Epithelial cell of proximal tubule (primary cell): ENCODE measurements at regions not wholly inside any gene's neighbourhood (a gene's known extent, or its start where the extent isn't known, plus 50 kb on each side); places are given as distances from the start of the nearest gene placed in this dataset.

Experiments
- DNase-seq: peaks from one replicate; pipeline ENCODE4 v3.0.0-alpha.2; 2011; ENCODE audit warnings: low read depth
- H3K4me3 ChIP-seq: 2 replicates; pipeline ENCODE4 v1.5.1; 2011; ENCODE audit warnings: low read depth, mild to moderate bottlenecking, low read length
- CTCF ChIP-seq: conservative IDR thresholded peaks from 2 replicates; pipeline ENCODE4 v1.5.1; 2012; ENCODE audit warnings: low read depth, mild to moderate bottlenecking, low read length

GRCh38 chr9:28887188-28887884 is 1314.1 kb upstream of the C9orf72 start:
- TF ChIP-seq CTCF: no peak
- no peak for DNase-seq
- H3K4me3 ChIP-seq: no peak overlapping the region

- no peak overlapping the region for H3K4me3 ChIP-seq
- TF ChIP-seq CTCF: no peak
- no peak for DNase-seq
Observed at GRCh38 chr9:28888806-28889205, 1315.5 kb upstream of the C9orf72 start.

GRCh38 chr9:28892538-28892937 is 1319.3 kb upstream of the C9orf72 start:
- no peak for TF ChIP-seq CTCF
- no peak for DNase-seq
- H3K4me3 ChIP-seq: no peak overlapping the region

- no peak for TF ChIP-seq CTCF
- no peak for DNase-seq
- no peak overlapping the region for H3K4me3 ChIP-seq
Observed at GRCh38 chr9:28899267-28899666, 1326.0 kb upstream of the C9orf72 start.

- no peak for TF ChIP-seq CTCF
- no peak for DNase-seq
- no peak overlapping the region for H3K4me3 ChIP-seq
Observed at GRCh38 chr9:28899926-28900325, 1326.6 kb upstream of the C9orf72 start.

- H3K4me3 ChIP-seq: no peak overlapping the region
- no peak for TF ChIP-seq CTCF
- DNase-seq: no peak
Observed at GRCh38 chr9:28900406-28900805, 1327.1 kb upstream of the C9orf72 start.

GRCh38 chr9:28909526-28909925 is 1336.2 kb upstream of the C9orf72 start:
- no peak overlapping the region for H3K4me3 ChIP-seq
- no peak for TF ChIP-seq CTCF
- DNase-seq: no peak
